Lower leg skin (tissue), 3 donors: ENCODE measurements at regions not wholly inside any gene's neighbourhood (a gene's known extent, or its start where the extent isn't known, plus 50 kb on each side); places are given as distances from the start of the nearest gene placed in this dataset.

Experiments used
- POLR2A ChIP-seq, 2 donors: fragments of 450-650 bp; IDR thresholded peaks; one replicate each; pipeline ENCODE4 v1.6.1; 2016 to 2017; ENCODE audit warnings: antibody characterized with exemption in 2 of 2, mild to moderate bottlenecking in 1 of 2, moderate library complexity in 1 of 2
- TF ChIP-seq, protein P1 (sequence below), 3 donors: fragments of 450-650 bp; IDR thresholded peaks; one replicate each; pipeline ENCODE4 v1.5.1; 2016; ENCODE audit warnings: antibody characterized with exemption in 3 of 3, mild to moderate bottlenecking in 3 of 3, moderate library complexity in 2 of 3

DNA sequence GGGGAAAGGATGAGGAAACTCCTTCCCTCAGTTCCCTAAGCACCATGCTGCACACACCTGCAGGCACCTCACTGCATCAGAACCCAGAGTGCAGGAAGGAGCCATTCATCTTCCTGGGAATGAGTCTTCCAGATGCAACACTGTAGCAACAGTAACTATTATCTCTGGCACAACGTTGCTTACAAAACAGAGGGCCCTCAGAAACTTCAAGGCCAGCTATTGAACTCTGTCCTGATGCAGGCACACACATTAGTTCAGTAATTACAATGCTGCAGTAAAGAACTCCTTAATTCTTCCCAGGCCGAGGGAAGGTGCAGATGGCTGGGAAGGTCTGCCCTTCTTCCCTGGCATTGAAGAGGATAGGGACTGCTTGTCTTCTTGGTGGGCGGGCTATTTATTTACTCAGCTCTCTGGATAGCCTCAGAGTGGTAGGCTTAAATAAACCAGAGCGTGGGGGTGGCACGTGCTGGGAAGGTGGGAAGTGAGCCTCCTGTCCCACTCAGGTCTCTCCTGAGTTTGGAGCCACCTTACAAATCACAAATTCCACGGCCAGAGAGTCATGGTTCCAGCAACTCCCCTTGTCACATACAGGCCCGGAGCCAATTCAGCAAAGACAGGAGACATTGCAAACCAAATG is 125.1 kb upstream of the JCAD start:
- TF ChIP-seq, protein P1, sequence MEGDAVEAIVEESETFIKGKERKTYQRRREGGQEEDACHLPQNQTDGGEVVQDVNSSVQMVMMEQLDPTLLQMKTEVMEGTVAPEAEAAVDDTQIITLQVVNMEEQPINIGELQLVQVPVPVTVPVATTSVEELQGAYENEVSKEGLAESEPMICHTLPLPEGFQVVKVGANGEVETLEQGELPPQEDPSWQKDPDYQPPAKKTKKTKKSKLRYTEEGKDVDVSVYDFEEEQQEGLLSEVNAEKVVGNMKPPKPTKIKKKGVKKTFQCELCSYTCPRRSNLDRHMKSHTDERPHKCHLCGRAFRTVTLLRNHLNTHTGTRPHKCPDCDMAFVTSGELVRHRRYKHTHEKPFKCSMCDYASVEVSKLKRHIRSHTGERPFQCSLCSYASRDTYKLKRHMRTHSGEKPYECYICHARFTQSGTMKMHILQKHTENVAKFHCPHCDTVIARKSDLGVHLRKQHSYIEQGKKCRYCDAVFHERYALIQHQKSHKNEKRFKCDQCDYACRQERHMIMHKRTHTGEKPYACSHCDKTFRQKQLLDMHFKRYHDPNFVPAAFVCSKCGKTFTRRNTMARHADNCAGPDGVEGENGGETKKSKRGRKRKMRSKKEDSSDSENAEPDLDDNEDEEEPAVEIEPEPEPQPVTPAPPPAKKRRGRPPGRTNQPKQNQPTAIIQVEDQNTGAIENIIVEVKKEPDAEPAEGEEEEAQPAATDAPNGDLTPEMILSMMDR (IDR thresholded peaks at IDR 0.05) = no peak
- TF ChIP-seq POLR2A (IDR thresholded peaks at IDR 0.05) = no peak
